ENCODE measurements at regions not wholly inside any gene's neighbourhood (a gene's known extent, or its start where the extent isn't known, plus 50 kb on each side); places are given as distances from the start of the nearest gene placed in this dataset.

- TF ChIP-seq CTCF (IDR thresholded peaks at IDR 0.05): no peak
- TF ChIP-seq POLR2AphosphoS5 (IDR thresholded peaks at IDR 0.05): no peak
- no peak for TF ChIP-seq EP300 (IDR thresholded peaks at IDR 0.05)
Measured at GRCh38 chr1:116309090-116309870, 63.8 kb upstream of the ATP1A1 start.
